ENCODE measurements at regions not wholly inside any gene's neighbourhood (a gene's known extent, or its start where the extent isn't known, plus 50 kb on each side); places are given as distances from the start of the nearest gene placed in this dataset.

DNA sequence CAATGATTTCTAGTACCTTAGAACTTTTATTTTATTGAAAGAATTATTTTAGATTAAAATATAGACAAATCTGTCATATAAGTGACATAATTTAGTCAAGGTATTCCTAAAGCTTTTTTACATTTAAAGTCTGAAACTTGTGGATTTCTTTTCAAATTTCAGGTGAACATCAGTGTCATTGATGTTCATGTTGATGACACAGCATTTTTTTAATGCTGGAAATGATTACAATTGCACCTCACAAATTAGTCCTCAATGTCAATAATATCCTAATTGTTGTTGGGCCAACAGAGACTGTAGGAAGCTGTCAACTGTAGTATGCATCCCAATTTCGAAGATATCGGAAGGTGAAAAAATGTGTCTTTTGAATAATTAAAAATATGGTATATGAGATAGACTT lies 214.4 kb upstream of the ARL4C start:
- in situ Hi-C loops (cut with MboI; ENCODE audit: low pct_unique_long_range_greater_than_20kb, low sequenced_read_pairs, unreplicated experiment) = no loop called here
- no peak for DNase-seq (ENCODE audit: low spot score)
- TF ChIP-seq CTCF (IDR thresholded peaks at IDR 0.05; ENCODE audit: extremely low read depth, insufficient read depth, missing control alignments) = no peak

GRCh38 chr2:234710587-234710986 lies 213.7 kb upstream of the ARL4C start:
- no peak for TF ChIP-seq CTCF (IDR thresholded peaks at IDR 0.05; ENCODE audit: extremely low read depth, insufficient read depth, missing control alignments)
- no peak for DNase-seq (ENCODE audit: low spot score)
- in situ Hi-C loops (cut with MboI; ENCODE audit: low pct_unique_long_range_greater_than_20kb, low sequenced_read_pairs, unreplicated experiment) = no loop called here

- no peak for DNase-seq (ENCODE audit: low spot score)
- no peak for TF ChIP-seq CTCF (IDR thresholded peaks at IDR 0.05; ENCODE audit: extremely low read depth, insufficient read depth, missing control alignments)
- in situ Hi-C loops (cut with MboI; ENCODE audit: low pct_unique_long_range_greater_than_20kb, low sequenced_read_pairs, unreplicated experiment) = no loop called here
Measured at GRCh38 chr2:234710066-234710465, 213.2 kb upstream of the ARL4C start.

- no peak for TF ChIP-seq CTCF (IDR thresholded peaks at IDR 0.05; ENCODE audit: extremely low read depth, insufficient read depth, missing control alignments)
- in situ Hi-C loops (cut with MboI; ENCODE audit: low pct_unique_long_range_greater_than_20kb, low sequenced_read_pairs, unreplicated experiment) = no loop called here
- DNase-seq (ENCODE audit: low spot score) = no peak
Measured at GRCh38 chr2:234708717-234709116, 211.8 kb upstream of the ARL4C start.

GRCh38 chr2:234708091-234708683 lies 211.3 kb upstream of the ARL4C start:
- no peak for DNase-seq (ENCODE audit: low spot score)
- no peak for TF ChIP-seq CTCF (IDR thresholded peaks at IDR 0.05; ENCODE audit: extremely low read depth, insufficient read depth, missing control alignments)

GRCh38 chr2:234706086-234706485 lies 209.2 kb upstream of the ARL4C start:
- no peak for TF ChIP-seq CTCF (IDR thresholded peaks at IDR 0.05; ENCODE audit: extremely low read depth, insufficient read depth, missing control alignments)
- no peak for DNase-seq (ENCODE audit: low spot score)
- in situ Hi-C loops (cut with MboI; ENCODE audit: low pct_unique_long_range_greater_than_20kb, low sequenced_read_pairs, unreplicated experiment) = no loop called here

More at GRCh38 chr2:234708091-234708683, 211.3 kb upstream of the ARL4C start:
- in situ Hi-C loops (cut with MboI; ENCODE audit: low pct_unique_long_range_greater_than_20kb, low sequenced_read_pairs, unreplicated experiment) = no loop called here

- no peak for DNase-seq (ENCODE audit: low spot score)
- no peak for TF ChIP-seq CTCF (IDR thresholded peaks at IDR 0.05; ENCODE audit: extremely low read depth, insufficient read depth, missing control alignments)
Measured at GRCh38 chr2:234705108-234705507, 208.2 kb upstream of the ARL4C start.

More at GRCh38 chr2:234705108-234705507, 208.2 kb upstream of the ARL4C start:
- in situ Hi-C loops (cut with MboI; ENCODE audit: low pct_unique_long_range_greater_than_20kb, low sequenced_read_pairs, unreplicated experiment) = no loop called here

All from GM13977 (cell line).